HFFc6 (cell line): ENCODE measurements at regions not wholly inside any gene's neighbourhood (a gene's known extent, or its start where the extent isn't known, plus 50 kb on each side); places are given as distances from the start of the nearest gene placed in this dataset.
"Not testable (repeated sequence)": the region's sequence is repeated elsewhere in the genome, so short reads cannot be mapped to it uniquely, and the experiment has no call there.

Source experiments
- DNase-seq: peaks from one replicate; pipeline ENCODE4 v3.0.0-alpha.2; 2018
- H3K27ac Mint-ChIP-seq: 2 replicates; pipeline ENCODE4 v1.8.0; 2020; ENCODE audit warnings: mild to moderate bottlenecking, mixed read lengths
- H3K27me3 Mint-ChIP-seq: 2 replicates; pipeline ENCODE4 v1.8.0; 2021; ENCODE audit warnings: mild to moderate bottlenecking, moderate library complexity, mixed read lengths; ENCODE audit not compliant: insufficient read depth
- H3K36me3 Mint-ChIP-seq: 2 replicates; pipeline ENCODE4 v1.8.0; 2021; ENCODE audit warnings: low read depth, mixed read lengths
- H3K4me1 Mint-ChIP-seq: 2 replicates; pipeline ENCODE4 v1.8.0; 2020; ENCODE audit warnings: low read depth, mixed read lengths
- H3K4me3 Mint-ChIP-seq: 2 replicates; pipeline ENCODE4 v1.8.0; 2020; ENCODE audit warnings: mild to moderate bottlenecking, moderate library complexity, mixed read lengths
- H3K9me3 Mint-ChIP-seq: 2 replicates; pipeline ENCODE4 v1.8.0; 2020; ENCODE audit warnings: mild to moderate bottlenecking, mixed read lengths
- CTCF ChIP-seq: fragments of 200-600 bp; sonication (generic); IDR thresholded peaks from 2 replicates; pipeline ENCODE4 v1.5.0; 2021; ENCODE audit warnings: antibody characterized with exemption, mild to moderate bottlenecking

GRCh38 chr3:178137831-178138230 lies 398.4 kb upstream of the KCNMB2 start:
- Mint-ChIP-seq H3K36me3 (no peaks in the 10 kb centered on the region), H3K9me3 (no peaks in the 10 kb centered on the region), H3K27ac (no peak overlapping the region), H3K4me3 (peak overlapping the region; percentile 54), H3K27me3 (no peaks in the 10 kb centered on the region; the same call in 1 of the 2 replicates), H3K4me1 (peaks cover 17% of the 10 kb centered on the region)
- DNase-seq: no peak
- no peak for TF ChIP-seq CTCF

- TF ChIP-seq CTCF: no peak
- no peaks in the 10 kb centered on the region; the same call in 1 of the 2 replicates for H3K27me3 Mint-ChIP-seq
- DNase-seq: no peak
- H3K27ac Mint-ChIP-seq: no peak overlapping the region
- H3K36me3 Mint-ChIP-seq: no peaks in the 10 kb centered on the region
- no peaks in the 10 kb centered on the region for H3K9me3 Mint-ChIP-seq
- peaks cover 17% of the 10 kb centered on the region for H3K4me1 Mint-ChIP-seq
- no peak overlapping the region for H3K4me3 Mint-ChIP-seq
These were observed 397.1 kb upstream of the KCNMB2 start for GRCh38 chr3:178139116-178139515.

GRCh38 chr3:178140531-178141304 lies 395.5 kb upstream of the KCNMB2 start:
- H3K27me3 Mint-ChIP-seq: no peaks in the 10 kb centered on the region; the same call in 1 of the 2 replicates
- no peak overlapping the region for H3K4me3 Mint-ChIP-seq
- no peak for TF ChIP-seq CTCF
- no peaks in the 10 kb centered on the region for H3K36me3 Mint-ChIP-seq
- peak; percentile 2 for DNase-seq
- H3K9me3 Mint-ChIP-seq: no peaks in the 10 kb centered on the region
- no peak overlapping the region for H3K27ac Mint-ChIP-seq
- H3K4me1 Mint-ChIP-seq: peaks cover 17% of the 10 kb centered on the region

GRCh38 chr3:178141305-178141684 lies 394.9 kb upstream of the KCNMB2 start:
- not testable (repeated sequence) for H3K9me3 Mint-ChIP-seq, H3K36me3 Mint-ChIP-seq, H3K27me3 Mint-ChIP-seq, DNase-seq, H3K4me3 Mint-ChIP-seq, H3K27ac Mint-ChIP-seq
- H3K4me1 Mint-ChIP-seq: peaks cover 20% of the 10 kb centered on the region

- H3K9me3 Mint-ChIP-seq: no peaks in the 10 kb centered on the region
- no peaks in the 10 kb centered on the region for H3K27me3 Mint-ChIP-seq
- peaks cover 7% of the 10 kb centered on the region for H3K4me1 Mint-ChIP-seq
- H3K36me3 Mint-ChIP-seq: no peaks in the 10 kb centered on the region
- no peak for TF ChIP-seq CTCF
- H3K4me3 Mint-ChIP-seq: no peak overlapping the region
- DNase-seq: peak; percentile 16
- peak overlapping the region; percentile 1; the same call in 1 of the 2 replicates for H3K27ac Mint-ChIP-seq
These were observed 389.8 kb upstream of the KCNMB2 start for GRCh38 chr3:178146406-178146831.

- Mint-ChIP-seq H3K4me1 (peaks cover 7% of the 10 kb centered on the region), H3K27me3 (no peaks in the 10 kb centered on the region; the same call in 1 of the 2 replicates), H3K27ac (no peak overlapping the region), H3K9me3 (no peaks in the 10 kb centered on the region), H3K4me3 (no peak overlapping the region), H3K36me3 (no peaks in the 10 kb centered on the region)
- no peak for DNase-seq
- no peak for TF ChIP-seq CTCF
These were observed 389.2 kb upstream of the KCNMB2 start for GRCh38 chr3:178147001-178147400.
